Panc1 (cell line): ENCODE measurements at regions not wholly inside any gene's neighbourhood (a gene's known extent, or its start where the extent isn't known, plus 50 kb on each side); places are given as distances from the start of the nearest gene placed in this dataset.

Experiments
- ATAC-seq: fragments of 200-7000 bp; cut with Tn5 transposase; 2 replicates; pipeline ENCODE4 v1.9.1; 2020; ENCODE audit warnings: mild to moderate bottlenecking, moderate library complexity
- BruUV-seq: library from RNA; stranded (reverse); fragments of 400-500 nt; replicated peaks from 2 replicates; lab custom pipeline; 2021; lab: Mats Ljungman, UMichigan
- CTCF ChIA-PET: fragments of 300-600 bp; sonication (Branson Sonifier 250); formaldehyde crosslinking; loops from one replicate; lab custom pipeline; 2022; ENCODE audit warnings: antibody characterized with exemption; lab: Charles Lee
- POLR2A ChIA-PET: fragments of 300-600 bp; sonication (Branson Sonifier 250); formaldehyde crosslinking; loops from one replicate; lab custom pipeline; 2022; ENCODE audit warnings: antibody characterized with exemption; lab: Charles Lee
- DNase-seq: peaks from one replicate; pipeline ENCODE4 v3.0.0-alpha.2; 2010; ENCODE audit warnings: low read depth, low spot score
- H3K27ac ChIP-seq: 2 replicates; pipeline ENCODE4 v1.5.1; 2011; ENCODE audit warnings: mild to moderate bottlenecking, low read length, inconsistent platforms
- H3K27me3 ChIP-seq: fragments of 200-500 bp; sonication (Bioruptor generic); 2 replicates; pipeline ENCODE4 v1.6.0; 2014; ENCODE audit warnings: low read length, inconsistent platforms; ENCODE audit not compliant: control insufficient read depth, insufficient read depth
- H3K36me3 ChIP-seq: fragments of 200-500 bp; sonication (Bioruptor generic); 2 replicates; pipeline ENCODE4 v1.5.1; 2014; ENCODE audit warnings: inconsistent platforms, mild to moderate bottlenecking, low read length, moderate library complexity; ENCODE audit not compliant: control insufficient read depth, insufficient read depth
- H3K4me1 ChIP-seq: 2 replicates; pipeline ENCODE4 v1.5.1; 2011; ENCODE audit warnings: inconsistent platforms, mild to moderate bottlenecking, low read length, moderate library complexity; ENCODE audit not compliant: control insufficient read depth, insufficient read depth
- H3K4me3 ChIP-seq, 2 experiments: 2 replicates each; pipeline ENCODE4 v1.5.1; 2011 to 2012; ENCODE audit warnings: low read depth in 2 of 2, low read length in 2 of 2, mild to moderate bottlenecking in 2 of 2, inconsistent platforms in 1 of 2, moderate library complexity in 1 of 2
- H3K9me3 ChIP-seq: fragments of 200-500 bp; sonication (Bioruptor generic); 2 replicates; pipeline ENCODE4 v1.5.1; 2014; ENCODE audit warnings: low read depth, mild to moderate bottlenecking, inconsistent platforms, low read length, moderate library complexity; ENCODE audit not compliant: control insufficient read depth, insufficient read depth
- POLR2AphosphoS5 ChIP-seq: IDR thresholded peaks from 2 replicates; pipeline ENCODE4 v1.6.1; 2012; ENCODE audit warnings: mild to moderate bottlenecking, low read depth, low read length, moderate library complexity
- SIN3A ChIP-seq: IDR thresholded peaks from 2 replicates; pipeline ENCODE4 v1.6.1; 2012; ENCODE audit warnings: low read depth, mild to moderate bottlenecking, low read length, moderate library complexity, borderline replicate concordance; ENCODE audit not compliant: insufficient read depth
- TCF7L2 ChIP-seq: IDR thresholded peaks from 2 replicates; pipeline ENCODE4 v1.6.1; 2011; ENCODE audit warnings: mild to moderate bottlenecking, low read depth, low read length, inconsistent platforms
- in situ Hi-C: cut with HindIII; loops from 2 replicates; pipeline ENCODE4 v1.10.0; 2016; ENCODE audit warnings: low sequenced_read_pairs, low pct_unique_long_range_greater_than_20kb
- intact Hi-C: fragments of 100-400 bp; cut with micrococcal nuclease; formaldehyde crosslinking; loops from one replicate; pipeline ENCODE4 v1.10.0; 2022; ENCODE audit not compliant: unreplicated experiment
- TF ChIP-seq, protein P1 (sequence below), 2 experiments: IDR thresholded peaks; 2 replicates each; pipeline ENCODE4 v1.6.1; 2011 to 2012; ENCODE audit warnings: low read depth in 2 of 2, control low read depth in 1 of 2, low read length in 1 of 2, mild to moderate bottlenecking in 1 of 2, moderate library complexity in 1 of 2; ENCODE audit not compliant: insufficient read depth in 1 of 2
- TF ChIP-seq, protein P2 (sequence below): fragments of 450-650 bp; IDR thresholded peaks from 2 replicates; pipeline ENCODE4 v1.5.1; 2017; ENCODE audit warnings: mild to moderate bottlenecking

DNA sequence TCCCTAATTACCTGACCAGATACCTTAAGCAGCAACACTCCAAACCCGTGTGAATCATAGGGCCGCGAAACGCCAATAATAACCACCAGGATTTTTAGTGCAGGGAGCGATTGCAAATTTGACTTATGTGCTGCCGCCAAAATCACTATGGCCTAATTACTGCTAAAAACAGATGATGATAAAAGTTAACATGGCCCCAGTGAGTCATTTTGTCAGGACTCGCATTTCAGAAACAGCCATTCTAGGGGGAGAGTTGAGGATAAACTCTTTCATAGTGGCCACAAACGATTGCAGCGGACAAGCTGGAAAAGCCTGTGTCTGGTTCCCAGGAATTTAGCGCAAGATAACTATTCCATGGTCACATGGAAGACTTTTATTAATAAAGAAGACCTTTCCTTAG is 103.4 kb downstream of the HLX start:
- H3K27me3 ChIP-seq, result no peaks in the 10 kb centered on the region
- in situ Hi-C loops, result no loop called here
- H3K4me3 ChIP-seq, result no peak overlapping the region
- no peaks in the 10 kb centered on the region for H3K4me1 ChIP-seq
- CTCF ChIA-PET, result no interaction called here
- ATAC-seq (no peak), DNase-seq (no peak)
- POLR2A ChIA-PET, result no interaction called here
- TF ChIP-seq POLR2AphosphoS5, result no peak
- TF ChIP-seq, protein P1, sequence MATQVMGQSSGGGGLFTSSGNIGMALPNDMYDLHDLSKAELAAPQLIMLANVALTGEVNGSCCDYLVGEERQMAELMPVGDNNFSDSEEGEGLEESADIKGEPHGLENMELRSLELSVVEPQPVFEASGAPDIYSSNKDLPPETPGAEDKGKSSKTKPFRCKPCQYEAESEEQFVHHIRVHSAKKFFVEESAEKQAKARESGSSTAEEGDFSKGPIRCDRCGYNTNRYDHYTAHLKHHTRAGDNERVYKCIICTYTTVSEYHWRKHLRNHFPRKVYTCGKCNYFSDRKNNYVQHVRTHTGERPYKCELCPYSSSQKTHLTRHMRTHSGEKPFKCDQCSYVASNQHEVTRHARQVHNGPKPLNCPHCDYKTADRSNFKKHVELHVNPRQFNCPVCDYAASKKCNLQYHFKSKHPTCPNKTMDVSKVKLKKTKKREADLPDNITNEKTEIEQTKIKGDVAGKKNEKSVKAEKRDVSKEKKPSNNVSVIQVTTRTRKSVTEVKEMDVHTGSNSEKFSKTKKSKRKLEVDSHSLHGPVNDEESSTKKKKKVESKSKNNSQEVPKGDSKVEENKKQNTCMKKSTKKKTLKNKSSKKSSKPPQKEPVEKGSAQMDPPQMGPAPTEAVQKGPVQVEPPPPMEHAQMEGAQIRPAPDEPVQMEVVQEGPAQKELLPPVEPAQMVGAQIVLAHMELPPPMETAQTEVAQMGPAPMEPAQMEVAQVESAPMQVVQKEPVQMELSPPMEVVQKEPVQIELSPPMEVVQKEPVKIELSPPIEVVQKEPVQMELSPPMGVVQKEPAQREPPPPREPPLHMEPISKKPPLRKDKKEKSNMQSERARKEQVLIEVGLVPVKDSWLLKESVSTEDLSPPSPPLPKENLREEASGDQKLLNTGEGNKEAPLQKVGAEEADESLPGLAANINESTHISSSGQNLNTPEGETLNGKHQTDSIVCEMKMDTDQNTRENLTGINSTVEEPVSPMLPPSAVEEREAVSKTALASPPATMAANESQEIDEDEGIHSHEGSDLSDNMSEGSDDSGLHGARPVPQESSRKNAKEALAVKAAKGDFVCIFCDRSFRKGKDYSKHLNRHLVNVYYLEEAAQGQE (IDR thresholded peaks at IDR 0.05; ENCODE audit: insufficient read depth in 1 of 2, low read depth in 2 of 2, low read length in 1 of 2), result no peak
- TF ChIP-seq, protein P2, sequence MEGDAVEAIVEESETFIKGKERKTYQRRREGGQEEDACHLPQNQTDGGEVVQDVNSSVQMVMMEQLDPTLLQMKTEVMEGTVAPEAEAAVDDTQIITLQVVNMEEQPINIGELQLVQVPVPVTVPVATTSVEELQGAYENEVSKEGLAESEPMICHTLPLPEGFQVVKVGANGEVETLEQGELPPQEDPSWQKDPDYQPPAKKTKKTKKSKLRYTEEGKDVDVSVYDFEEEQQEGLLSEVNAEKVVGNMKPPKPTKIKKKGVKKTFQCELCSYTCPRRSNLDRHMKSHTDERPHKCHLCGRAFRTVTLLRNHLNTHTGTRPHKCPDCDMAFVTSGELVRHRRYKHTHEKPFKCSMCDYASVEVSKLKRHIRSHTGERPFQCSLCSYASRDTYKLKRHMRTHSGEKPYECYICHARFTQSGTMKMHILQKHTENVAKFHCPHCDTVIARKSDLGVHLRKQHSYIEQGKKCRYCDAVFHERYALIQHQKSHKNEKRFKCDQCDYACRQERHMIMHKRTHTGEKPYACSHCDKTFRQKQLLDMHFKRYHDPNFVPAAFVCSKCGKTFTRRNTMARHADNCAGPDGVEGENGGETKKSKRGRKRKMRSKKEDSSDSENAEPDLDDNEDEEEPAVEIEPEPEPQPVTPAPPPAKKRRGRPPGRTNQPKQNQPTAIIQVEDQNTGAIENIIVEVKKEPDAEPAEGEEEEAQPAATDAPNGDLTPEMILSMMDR, result no peak
- TF ChIP-seq TCF7L2, result no peak
- TF ChIP-seq SIN3A, result no peak
- no peak overlapping the region for H3K27ac ChIP-seq
- no TSS peak for BruUV-seq
- H3K36me3 ChIP-seq, result no peaks in the 10 kb centered on the region
- intact Hi-C loops, result no loop called here
- H3K9me3 ChIP-seq, result no peaks in the 10 kb centered on the region

DNA sequence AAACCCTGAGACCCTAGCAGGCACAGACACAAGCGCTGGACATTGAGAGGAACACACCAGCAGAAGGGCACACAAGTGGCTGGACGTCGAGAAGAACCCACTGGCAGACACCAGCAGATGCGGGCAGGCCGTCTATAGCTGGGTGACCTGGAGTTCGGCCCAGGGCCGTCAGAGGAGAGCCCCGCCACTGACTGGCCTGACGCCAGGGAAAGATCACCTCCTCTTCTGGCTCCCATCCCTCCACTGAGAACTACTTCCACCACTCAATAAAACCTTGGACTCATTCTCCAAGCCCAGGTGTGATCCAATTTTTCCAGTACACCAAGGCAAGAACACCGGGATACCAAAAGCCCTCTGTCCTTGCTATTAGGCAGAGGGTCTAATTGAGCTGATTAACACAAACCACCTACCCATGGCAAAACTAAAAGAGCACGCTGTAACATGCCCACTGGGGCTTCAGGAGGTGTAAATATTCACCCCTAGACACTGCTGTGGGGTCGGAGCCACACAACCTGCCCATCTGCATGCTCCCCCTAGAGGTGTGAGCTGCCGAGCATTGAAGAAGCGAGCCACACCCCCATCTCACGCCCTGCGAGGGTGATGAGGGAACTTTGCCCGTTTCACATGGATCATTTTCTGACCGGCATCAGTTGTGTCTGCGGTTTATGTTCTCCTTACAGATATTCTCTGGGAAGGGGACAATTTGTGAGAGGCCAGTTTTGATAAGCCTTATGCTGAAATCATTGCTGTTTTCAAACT is 104.8 kb downstream of the HLX start:
- ATAC-seq (no peak), DNase-seq (no peak)
- ChIA-PET CTCF (no interaction called here), POLR2A (no interaction called here)
- intact Hi-C loops, result no loop called here
- Histone ChIP-seq H3K27me3 (no peaks in the 10 kb centered on the region), H3K27ac (no peak overlapping the region), H3K4me1 (no peaks in the 10 kb centered on the region), H3K36me3 (no peaks in the 10 kb centered on the region), H3K4me3 (no peak overlapping the region), H3K9me3 (no peaks in the 10 kb centered on the region)
- no peak for TF ChIP-seq POLR2AphosphoS5
- TF ChIP-seq, protein P2, result peak; percentile 46
- TF ChIP-seq, protein P1 (IDR thresholded peaks at IDR 0.05; ENCODE audit: insufficient read depth in 1 of 2, low read depth in 2 of 2, low read length in 1 of 2), result no peak
- in situ Hi-C loops, result no loop called here
- BruUV-seq, result no TSS peak
